Trophoblast cell (in vitro differentiated cells and primary cell): ENCODE measurements at regions not wholly inside any gene's neighbourhood (a gene's known extent, or its start where the extent isn't known, plus 50 kb on each side); places are given as distances from the start of the nearest gene placed in this dataset.

Experiments used
- DNase-seq, 2 donors: peaks; one replicate each; pipeline ENCODE4 v3.0.0-alpha.2; 2016
- H2AFZ ChIP-seq: 2 replicates; pipeline ENCODE4 v1.6.1; 2013; ENCODE audit warnings: low read length, moderate library complexity, mild to moderate bottlenecking; ENCODE audit not compliant: insufficient read depth, poor library complexity
- H2AK5ac ChIP-seq: 2 replicates; pipeline ENCODE4 v1.6.1; 2013; ENCODE audit warnings: mild to moderate bottlenecking, low read length
- H2BK120ac ChIP-seq: 2 replicates; pipeline ENCODE4 v1.6.1; 2013; ENCODE audit warnings: low read length, mild to moderate bottlenecking, moderate library complexity; ENCODE audit not compliant: insufficient read depth, poor library complexity
- H2BK12ac ChIP-seq: 2 replicates; pipeline ENCODE4 v1.6.1; 2013; ENCODE audit warnings: mild to moderate bottlenecking, low read length, moderate library complexity
- H2BK5ac ChIP-seq: 2 replicates; pipeline ENCODE4 v1.6.1; 2013; ENCODE audit warnings: low read length, low read depth, moderate library complexity, mild to moderate bottlenecking; ENCODE audit not compliant: poor library complexity
- H3K14ac ChIP-seq: 2 replicates; pipeline ENCODE4 v1.6.1; 2013; ENCODE audit warnings: mild to moderate bottlenecking, low read length
- H3K18ac ChIP-seq: 2 replicates; pipeline ENCODE4 v1.6.1; 2013; ENCODE audit warnings: mild to moderate bottlenecking, low read length
- H3K23ac ChIP-seq: 2 replicates; pipeline ENCODE4 v1.6.1; 2013; ENCODE audit warnings: low read length
- H3K27ac ChIP-seq: 2 replicates; pipeline ENCODE4 v1.5.1; 2013; ENCODE audit warnings: low read depth, mild to moderate bottlenecking, inconsistent platforms, low read length, moderate library complexity
- H3K27me3 ChIP-seq: 2 replicates; pipeline ENCODE4 v1.6.1; 2013; ENCODE audit warnings: inconsistent platforms, mild to moderate bottlenecking, low read length, moderate library complexity; ENCODE audit not compliant: insufficient read depth
- H3K36me3 ChIP-seq, 2 experiments: 1 replicate in 1 of 2; 2 replicates in 1 of 2; pipeline ENCODE4 v1.6.1; 2013; ENCODE audit warnings: low read length in 2 of 2, mild to moderate bottlenecking in 2 of 2, moderate library complexity in 1 of 2; ENCODE audit not compliant: insufficient read depth in 2 of 2, control insufficient read depth in 1 of 2
- H3K4ac ChIP-seq: 2 replicates; pipeline ENCODE4 v1.6.1; 2013; ENCODE audit warnings: low read depth, mild to moderate bottlenecking, low read length, moderate library complexity
- H3K4me1 ChIP-seq, 2 experiments: 1 replicate in 1 of 2; 2 replicates in 1 of 2; pipeline ENCODE4 v1.6.1; 2013; ENCODE audit warnings: low read length in 2 of 2, mild to moderate bottlenecking in 2 of 2, moderate library complexity in 1 of 2; ENCODE audit not compliant: insufficient read depth in 2 of 2, control insufficient read depth in 1 of 2
- H3K4me2 ChIP-seq: 2 replicates; pipeline ENCODE4 v1.6.1; 2013; ENCODE audit warnings: inconsistent platforms, mild to moderate bottlenecking, low read length, moderate library complexity
- H3K4me3 ChIP-seq: 2 replicates; pipeline ENCODE4 v1.5.1; 2013; ENCODE audit warnings: mild to moderate bottlenecking, low read depth, low read length, inconsistent platforms
- H3K79me1 ChIP-seq: one replicate; pipeline ENCODE4 v1.6.1; 2013; ENCODE audit warnings: low read length
- H3K79me2 ChIP-seq: 2 replicates; pipeline ENCODE4 v1.6.1; 2013; ENCODE audit warnings: low read length, mild to moderate bottlenecking; ENCODE audit not compliant: control insufficient read depth, insufficient read depth, poor library complexity
- H3K9ac ChIP-seq: 2 replicates; pipeline ENCODE4 v1.6.1; 2013; ENCODE audit warnings: mild to moderate bottlenecking, low read length
- H3K9me3 ChIP-seq: 2 replicates; pipeline ENCODE4 v1.6.1; 2013; ENCODE audit warnings: low read depth, mild to moderate bottlenecking, control low read depth, inconsistent platforms, low read length; ENCODE audit not compliant: insufficient read depth
- H4K12ac ChIP-seq: 2 replicates; pipeline ENCODE4 v1.6.1; 2013; ENCODE audit warnings: low read depth, mild to moderate bottlenecking, low read length, moderate library complexity
- H4K8ac ChIP-seq: 2 replicates; pipeline ENCODE4 v1.6.1; 2013; ENCODE audit warnings: low read depth, mild to moderate bottlenecking, low read length, moderate library complexity
- H4K91ac ChIP-seq: one replicate; pipeline ENCODE4 v1.6.1; 2013; ENCODE audit warnings: low read depth, mild to moderate bottlenecking, low read length, moderate library complexity
- WGBS: extraction: QIAGEN DNeasy Blood & Tissue Kit; methylation state at CpG from one replicate; pipeline ENCODE4 v1.1.7; 2013; ENCODE audit warnings: missing lambda C conversion rate; ENCODE audit not compliant: insufficient read length, insufficient coverage; ENCODE audit errors: extremely low coverage; 5-methylcytosine and 5-hydroxymethylcytosine counted together

DNA sequence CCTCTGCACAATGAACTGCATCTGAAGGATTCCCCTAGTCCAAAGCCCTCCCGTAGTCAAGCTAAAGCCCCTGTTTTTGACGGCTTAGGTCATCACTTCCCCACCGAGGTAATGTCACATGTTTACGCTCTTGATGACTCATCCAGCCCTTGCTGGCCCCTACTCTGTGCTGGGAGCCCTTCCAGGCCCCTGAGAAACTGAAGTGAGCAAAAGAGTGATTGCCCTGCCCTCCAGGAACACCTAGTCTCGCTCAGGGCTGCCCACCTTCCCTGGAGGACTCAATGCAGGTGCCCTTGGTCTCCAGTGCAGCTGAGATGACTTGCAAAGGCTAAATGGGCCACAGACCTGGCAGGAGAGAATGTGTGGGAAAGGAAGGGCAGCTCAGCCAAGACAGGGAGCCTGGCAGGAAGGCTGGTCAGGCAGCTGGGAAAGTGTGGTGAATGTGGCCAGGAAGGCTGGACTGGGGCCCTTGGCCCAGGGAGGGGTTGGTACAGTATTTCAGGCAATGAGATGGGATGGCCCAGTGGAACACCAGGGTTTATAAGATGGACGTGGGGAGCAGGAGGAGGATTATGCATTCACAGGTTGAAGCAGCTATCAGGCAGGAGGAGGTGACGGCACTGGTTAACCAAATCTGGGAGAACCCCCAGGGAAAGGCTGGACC, 345.6 kb downstream of the NPHP4 start:
- Histone ChIP-seq H3K23ac (no peak overlapping the region), H2AK5ac (no peak overlapping the region), H3K9ac (no peak overlapping the region), H4K91ac (no peak overlapping the region), H2BK120ac (no peak overlapping the region), H3K27ac (no peak overlapping the region), H4K8ac (no peak overlapping the region), H3K9me3 (peaks cover 11% of the 10 kb centered on the region), H3K79me1 (no peaks in the 10 kb centered on the region), H3K36me3 (no peaks in the 10 kb centered on the region), H3K14ac (no peak overlapping the region), H2BK12ac (no peak overlapping the region), H3K4me3 (no peak overlapping the region), H4K12ac (no peak overlapping the region), H3K4ac (no peak overlapping the region), H3K79me2 (no peaks in the 10 kb centered on the region), H3K4me2 (no peak overlapping the region), H3K27me3 (no peaks in the 10 kb centered on the region), H2AFZ (no peak overlapping the region), H3K4me1 (peaks cover 2 to 15% of the 10 kb centered on the region in 2 experiments), H3K18ac (no peak overlapping the region), H2BK5ac (no peak overlapping the region)
- WGBS, result no CpG with 5 or more reads among the region's 7 CpGs
- no peak for DNase-seq

DNA sequence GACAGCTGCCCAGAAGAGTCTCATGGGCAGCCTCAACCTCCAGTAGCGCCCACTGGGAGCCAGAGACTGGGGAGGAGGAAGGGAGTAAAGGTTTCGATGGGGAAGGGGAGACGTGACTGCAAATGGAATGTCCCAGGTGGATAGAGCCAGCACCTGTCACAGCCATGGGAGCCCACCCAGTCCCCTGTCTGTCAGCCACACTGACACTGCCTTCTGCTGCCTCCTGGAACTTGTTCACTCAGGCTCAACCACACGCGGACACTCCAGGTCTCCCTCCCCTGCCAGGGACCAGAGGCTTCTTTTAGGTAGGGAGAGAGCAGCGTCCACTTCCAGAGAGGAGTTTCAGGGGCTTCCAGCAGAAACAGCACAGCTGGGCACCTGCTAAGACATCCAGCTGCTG, 346.3 kb downstream of the NPHP4 start:
- no peak overlapping the region for H3K27ac ChIP-seq
- no CpG with 5 or more reads among the region's 6 CpGs for WGBS
- no peak overlapping the region for H4K12ac ChIP-seq
- no peak overlapping the region for H4K8ac ChIP-seq
- H3K4ac ChIP-seq, result no peak overlapping the region
- no peak overlapping the region for H3K14ac ChIP-seq
- peaks cover 12% of the 10 kb centered on the region for H3K9me3 ChIP-seq
- no peak for DNase-seq
- peaks cover 2 to 15% of the 10 kb centered on the region in 2 experiments for H3K4me1 ChIP-seq
- no peak overlapping the region for H3K4me3 ChIP-seq
- no peak overlapping the region for H2AK5ac ChIP-seq
- no peak overlapping the region for H2AFZ ChIP-seq
- no peak overlapping the region for H3K23ac ChIP-seq
- no peak overlapping the region for H4K91ac ChIP-seq
- H3K79me1 ChIP-seq, result no peaks in the 10 kb centered on the region
- H3K9ac ChIP-seq, result no peak overlapping the region
- H3K36me3 ChIP-seq, result no peaks in the 10 kb centered on the region
- H3K27me3 ChIP-seq, result no peaks in the 10 kb centered on the region
- no peak overlapping the region for H3K18ac ChIP-seq
- no peak overlapping the region for H3K4me2 ChIP-seq
- no peak overlapping the region for H2BK120ac ChIP-seq
- H2BK5ac ChIP-seq, result no peak overlapping the region
- H2BK12ac ChIP-seq, result no peak overlapping the region
- no peaks in the 10 kb centered on the region for H3K79me2 ChIP-seq

DNA sequence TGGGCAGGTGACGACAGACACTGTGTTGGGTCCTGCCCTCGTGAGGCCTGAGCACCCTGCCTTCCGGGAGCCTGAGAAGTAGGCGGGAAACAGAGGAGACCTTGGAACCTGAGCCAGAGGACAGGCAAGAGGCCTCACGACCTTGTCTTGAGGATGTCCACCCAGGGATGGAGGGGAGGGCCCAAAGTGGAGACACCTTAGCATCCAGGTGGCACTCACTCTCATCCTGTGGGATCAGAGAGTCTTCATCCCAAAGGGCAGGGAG, 347.2 kb downstream of the NPHP4 start:
- no peak overlapping the region for H2AFZ ChIP-seq
- no peaks in the 10 kb centered on the region for H3K36me3 ChIP-seq
- no peak overlapping the region for H3K14ac ChIP-seq
- no peak overlapping the region for H3K4me3 ChIP-seq
- H2BK5ac ChIP-seq, result no peak overlapping the region
- peaks cover 2 to 15% of the 10 kb centered on the region in 2 experiments for H3K4me1 ChIP-seq
- no peaks in the 10 kb centered on the region for H3K79me1 ChIP-seq
- H4K8ac ChIP-seq, result no peak overlapping the region
- no peak overlapping the region for H2BK12ac ChIP-seq
- no peak overlapping the region for H3K23ac ChIP-seq
- no peak overlapping the region for H2BK120ac ChIP-seq
- no peak overlapping the region for H2AK5ac ChIP-seq
- H3K18ac ChIP-seq, result no peak overlapping the region
- H3K4ac ChIP-seq, result no peak overlapping the region
- no peaks in the 10 kb centered on the region for H3K27me3 ChIP-seq
- no peak overlapping the region for H3K9ac ChIP-seq
- WGBS, result no CpG with 5 or more reads among the region's 5 CpGs
- DNase-seq, result no peak
- no peak overlapping the region for H3K27ac ChIP-seq
- H3K79me2 ChIP-seq, result no peaks in the 10 kb centered on the region
- no peak overlapping the region for H4K12ac ChIP-seq
- peaks cover 12% of the 10 kb centered on the region for H3K9me3 ChIP-seq
- no peak overlapping the region for H4K91ac ChIP-seq
- H3K4me2 ChIP-seq, result no peak overlapping the region

DNA sequence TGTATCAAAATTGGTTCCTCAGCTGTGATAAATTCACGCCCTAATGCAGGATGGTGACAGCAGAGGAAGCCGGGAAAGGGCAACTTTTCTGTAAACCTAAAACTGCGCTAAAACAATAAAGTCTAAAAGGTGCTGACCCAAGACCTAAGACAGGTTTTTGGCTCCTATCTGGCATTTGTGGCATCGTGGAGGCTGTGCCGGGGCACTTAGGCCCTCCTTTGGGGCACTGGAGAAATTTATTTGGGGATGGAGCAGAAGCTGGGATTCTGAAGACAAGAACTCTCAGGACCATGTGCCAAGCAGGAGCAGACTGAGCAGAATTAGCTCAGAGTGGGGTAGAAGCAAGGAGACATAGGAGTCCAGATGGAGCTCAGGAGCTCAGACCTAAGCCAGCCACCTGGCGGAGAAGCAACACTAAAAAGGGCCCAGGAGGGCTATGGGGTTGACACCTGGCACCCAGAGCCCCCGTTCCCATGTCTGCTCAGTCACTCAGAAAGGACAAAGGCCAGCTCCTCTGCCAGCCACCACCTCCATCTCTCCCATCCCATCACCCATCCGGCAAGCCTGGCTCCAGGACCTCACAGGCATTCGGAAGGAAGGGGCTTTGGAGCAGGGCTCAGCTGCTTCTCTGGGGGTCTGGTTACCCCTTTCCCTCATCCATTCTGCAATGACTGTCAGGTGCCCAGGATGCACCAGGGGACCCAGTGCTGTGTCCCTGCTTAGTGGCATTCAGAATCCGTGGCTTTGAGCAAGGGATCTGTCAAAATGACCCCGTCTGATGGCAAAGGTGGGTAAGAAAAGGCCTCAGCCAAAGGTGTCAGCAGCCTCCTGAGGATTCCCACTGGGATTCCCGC, 347.7 kb downstream of the NPHP4 start:
- H3K9ac ChIP-seq, result no peak overlapping the region

More for the DNA sequence above, 347.7 kb downstream of the NPHP4 start:
- Histone ChIP-seq H2BK5ac (no peak overlapping the region), H2AFZ (no peak overlapping the region), H3K4ac (no peak overlapping the region), H2BK12ac (no peak overlapping the region), H3K14ac (no peak overlapping the region), H3K4me1 (peaks cover 2 to 15% of the 10 kb centered on the region in 2 experiments), H3K79me1 (no peaks in the 10 kb centered on the region), H3K79me2 (no peaks in the 10 kb centered on the region), H4K8ac (no peak overlapping the region), H3K27me3 (no peaks in the 10 kb centered on the region), H3K9me3 (peaks cover 12% of the 10 kb centered on the region), H4K12ac (no peak overlapping the region), H3K27ac (no peak overlapping the region), H3K18ac (no peak overlapping the region), H2AK5ac (no peak overlapping the region), H2BK120ac (no peak overlapping the region), H3K36me3 (no peaks in the 10 kb centered on the region), H3K4me3 (no peak overlapping the region), H3K4me2 (no peak overlapping the region), H3K23ac (no peak overlapping the region), H4K91ac (no peak overlapping the region)
- DNase-seq, result no peak
- no CpG with 5 or more reads among the region's 12 CpGs for WGBS
